HG02623 (cell line): ENCODE measurements at regions not wholly inside any gene's neighbourhood (a gene's known extent, or its start where the extent isn't known, plus 50 kb on each side); places are given as distances from the start of the nearest gene placed in this dataset.

Experiments used
- ATAC-seq: cut with Tn5 transposase; IDR thresholded peaks from one replicate; pipeline ENCODE4 v1.9.1; 2021; ENCODE audit warnings: moderate library complexity; ENCODE audit not compliant: unreplicated experiment

DNA sequence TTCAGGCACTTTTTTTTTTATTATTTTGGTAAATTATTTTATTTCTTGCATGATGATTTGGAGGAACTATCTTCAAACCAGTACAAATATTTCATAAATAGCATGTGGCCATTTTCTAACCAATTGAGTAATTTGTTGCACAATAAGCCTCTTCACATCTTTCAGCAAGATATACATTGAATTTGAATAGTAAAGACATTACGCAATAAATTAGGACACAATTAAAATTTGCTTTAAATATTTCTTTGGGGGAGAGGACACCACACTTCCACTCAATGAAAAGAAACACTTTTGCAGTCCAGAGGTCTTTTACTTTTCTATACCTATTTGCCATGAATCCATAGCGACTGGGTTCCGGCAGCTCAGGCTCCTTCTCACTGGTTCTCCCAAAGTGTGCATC, 762.6 kb upstream of the GOLIM4 start:
- ATAC-seq: no peak

DNA sequence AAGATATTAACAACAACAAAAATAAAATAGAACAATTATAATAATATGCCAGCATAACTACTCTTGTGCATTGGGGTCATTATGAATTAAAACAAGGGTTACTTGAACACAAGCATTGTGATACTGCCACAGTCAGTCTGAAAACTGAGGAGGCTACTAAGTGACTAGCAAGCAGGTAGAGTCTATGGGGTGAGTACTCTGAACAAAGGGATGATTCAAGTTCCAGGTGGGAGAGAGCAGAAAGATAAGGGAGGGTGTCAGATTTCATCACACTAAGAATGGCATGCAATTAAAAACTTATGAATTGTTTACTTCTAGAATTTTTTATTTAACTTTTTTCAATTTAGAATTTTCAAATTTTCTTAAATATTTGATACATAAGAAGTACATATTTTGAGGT, 754.4 kb upstream of the GOLIM4 start:
- ATAC-seq: no peak

DNA sequence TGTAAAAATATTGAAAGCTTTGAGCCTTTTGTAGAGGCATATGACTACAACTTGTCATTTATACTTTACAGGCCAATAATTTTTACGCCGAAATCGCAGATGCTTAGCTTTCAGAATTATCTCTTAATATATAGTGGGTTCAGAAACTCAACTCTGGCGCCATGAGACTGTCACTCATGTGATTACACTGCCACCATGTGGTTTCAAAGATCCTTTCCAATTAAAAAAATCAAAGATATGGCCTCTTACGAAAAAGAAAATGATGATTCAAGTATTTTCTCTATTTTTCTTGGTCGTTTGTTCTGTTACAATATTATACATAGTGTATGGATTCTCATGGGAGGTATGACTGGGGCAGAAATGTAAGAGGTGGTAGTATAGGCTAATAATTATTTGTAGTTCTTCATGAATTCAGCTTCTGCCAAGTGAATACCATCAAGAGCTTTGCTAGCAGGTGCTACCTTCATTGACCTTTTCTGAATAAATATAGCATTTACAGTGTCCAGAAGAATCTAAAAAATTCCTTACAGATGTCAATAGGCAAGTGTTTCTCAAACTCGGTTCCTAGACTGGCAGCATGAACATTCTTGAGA, 751.7 kb upstream of the GOLIM4 start:
- ATAC-seq: peak; percentile 72

DNA sequence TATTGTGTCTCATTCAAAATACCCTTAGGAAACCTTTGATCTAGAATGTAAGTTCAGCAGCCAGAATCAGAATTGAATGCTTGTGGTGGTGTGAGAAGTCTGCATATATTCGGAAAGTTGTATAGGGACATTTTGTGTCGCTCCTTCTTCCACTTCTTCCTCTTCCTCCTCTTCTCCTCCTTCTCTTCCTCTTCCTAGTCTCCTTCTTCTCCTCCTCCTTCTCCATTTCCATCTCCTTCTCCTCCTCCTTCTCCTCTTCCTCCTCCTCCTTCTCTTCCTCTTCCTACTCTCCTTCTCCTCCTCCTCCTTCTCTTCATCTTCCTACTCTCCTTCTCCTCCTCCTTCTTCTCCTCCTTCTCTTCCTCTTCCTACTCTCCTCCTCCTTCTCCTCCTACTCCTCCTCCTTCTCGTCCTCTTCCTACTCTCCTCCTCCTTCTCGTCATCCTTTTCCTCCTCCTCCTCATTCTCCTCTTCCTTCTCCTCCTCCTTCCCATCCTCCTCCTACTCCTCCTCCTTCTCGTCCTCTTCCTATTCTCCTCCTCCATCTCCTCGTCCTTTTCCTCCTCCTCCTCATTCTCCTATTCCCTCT, 749.3 kb upstream of the GOLIM4 start:
- no peak for ATAC-seq

DNA sequence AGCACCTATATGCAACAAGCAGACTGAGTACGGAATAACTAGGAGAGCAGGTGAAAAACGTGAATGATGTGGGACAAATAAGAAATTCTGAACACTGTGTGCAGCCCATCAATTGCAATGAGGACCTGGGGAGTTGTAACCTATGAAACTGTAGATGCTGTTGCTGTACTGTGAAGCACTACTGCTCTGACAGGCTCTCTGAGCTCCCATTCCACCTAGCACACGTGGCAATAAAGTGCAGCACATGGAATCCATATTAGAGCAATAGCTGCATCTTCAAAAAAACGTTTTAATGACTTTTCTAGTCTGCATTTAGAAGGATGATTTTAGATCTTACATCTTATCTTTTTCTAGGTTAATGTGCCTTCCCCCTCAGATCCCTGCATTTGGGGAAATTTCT, 748.7 kb upstream of the GOLIM4 start:
- ATAC-seq: no peak

DNA sequence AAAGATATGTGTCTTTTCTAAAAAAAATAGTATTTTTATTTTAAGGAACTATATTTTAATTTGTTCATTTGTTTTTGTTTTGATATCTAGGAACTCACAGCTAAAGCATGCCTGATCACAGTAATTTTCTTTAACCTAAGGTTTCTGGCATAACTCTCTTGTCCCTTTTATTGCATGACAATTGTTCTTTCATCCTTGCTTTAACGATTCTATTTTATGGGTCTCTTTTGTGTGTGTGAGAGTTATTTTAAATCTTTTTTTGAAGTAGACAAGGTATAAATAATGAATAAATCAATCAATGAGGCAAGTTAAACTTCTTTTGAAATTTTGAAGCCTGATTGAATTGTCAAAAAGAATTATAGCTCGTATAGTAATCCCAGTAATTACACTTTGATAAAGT, 747.8 kb upstream of the GOLIM4 start:
- no peak for ATAC-seq

DNA sequence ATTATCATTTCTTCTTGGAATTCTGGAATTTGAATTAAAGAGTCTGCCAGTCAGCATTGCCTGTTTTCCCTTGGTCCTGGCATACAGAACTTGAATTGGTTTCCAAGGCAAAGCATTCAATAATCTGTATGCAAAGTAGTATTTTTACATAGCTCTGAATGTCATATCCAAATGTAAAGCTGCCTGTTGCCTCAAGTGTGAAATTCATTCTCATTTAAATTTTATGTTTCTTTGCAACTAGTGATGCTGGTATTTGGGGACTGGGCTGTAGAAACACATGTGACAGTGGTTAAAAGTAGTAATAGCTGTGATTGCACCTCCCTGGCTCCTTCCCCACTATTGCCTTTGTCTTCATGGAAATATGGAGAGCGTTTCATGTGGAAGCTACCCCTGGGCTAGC, 743.9 kb upstream of the GOLIM4 start:
- no peak for ATAC-seq

DNA sequence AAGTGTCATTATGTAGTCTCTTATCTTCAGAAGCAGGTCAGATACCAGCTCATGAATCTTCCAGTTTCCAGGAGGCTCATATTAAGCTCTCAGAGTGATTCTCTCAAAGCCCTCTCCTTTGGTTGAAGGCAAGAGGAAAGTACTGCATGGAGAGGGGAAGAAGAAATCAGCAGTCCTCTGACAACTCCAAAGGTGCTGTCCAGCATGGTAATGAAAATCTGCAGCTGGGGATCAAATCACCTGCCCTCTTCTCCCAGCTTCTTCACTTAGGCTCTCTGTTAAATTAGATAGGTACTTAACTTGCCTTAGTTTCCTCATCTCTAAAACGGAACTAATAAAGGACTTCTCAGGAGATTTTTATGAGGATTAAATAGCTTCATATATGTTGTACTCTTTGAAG, 738.8 kb upstream of the GOLIM4 start:
- ATAC-seq: no peak

DNA sequence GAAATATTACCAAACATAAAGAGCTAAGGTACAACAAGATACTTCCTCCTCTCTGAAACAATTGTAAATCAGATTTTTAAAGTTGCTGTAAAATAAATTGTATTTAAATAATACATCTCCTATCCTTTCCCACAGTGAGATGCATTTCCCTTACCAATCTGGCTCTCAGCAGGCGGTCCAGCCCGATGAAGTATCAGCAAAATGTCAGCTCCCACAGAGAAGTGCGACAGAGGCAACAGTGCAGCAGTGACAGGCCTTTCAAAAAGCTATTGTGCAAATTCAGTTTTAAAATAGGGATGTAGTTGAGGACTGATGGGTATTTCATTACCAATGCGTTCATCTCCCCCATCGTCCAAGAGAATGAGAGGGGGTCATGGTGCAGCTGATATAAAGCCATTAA, 733.2 kb upstream of the GOLIM4 start:
- no peak for ATAC-seq

DNA sequence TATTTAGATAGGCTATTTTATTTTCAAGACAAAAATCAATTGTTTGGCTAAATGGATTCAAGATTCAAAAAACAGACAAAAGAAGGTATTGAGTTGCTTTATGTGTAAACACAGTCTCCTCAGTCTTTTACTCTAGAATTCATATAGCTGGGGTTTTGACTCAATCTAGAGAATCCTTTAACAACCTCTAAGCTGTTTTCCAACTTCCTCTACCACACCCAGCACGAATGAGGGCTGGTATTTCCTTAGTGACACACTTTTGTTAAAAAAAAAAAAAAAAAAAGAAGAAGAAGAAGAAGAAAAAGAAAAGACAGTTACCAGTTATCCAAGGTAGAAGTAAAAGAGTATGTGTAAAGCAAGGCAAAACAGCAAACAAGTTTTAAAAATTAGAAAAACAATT, 732.8 kb upstream of the GOLIM4 start:
- no peak for ATAC-seq

DNA sequence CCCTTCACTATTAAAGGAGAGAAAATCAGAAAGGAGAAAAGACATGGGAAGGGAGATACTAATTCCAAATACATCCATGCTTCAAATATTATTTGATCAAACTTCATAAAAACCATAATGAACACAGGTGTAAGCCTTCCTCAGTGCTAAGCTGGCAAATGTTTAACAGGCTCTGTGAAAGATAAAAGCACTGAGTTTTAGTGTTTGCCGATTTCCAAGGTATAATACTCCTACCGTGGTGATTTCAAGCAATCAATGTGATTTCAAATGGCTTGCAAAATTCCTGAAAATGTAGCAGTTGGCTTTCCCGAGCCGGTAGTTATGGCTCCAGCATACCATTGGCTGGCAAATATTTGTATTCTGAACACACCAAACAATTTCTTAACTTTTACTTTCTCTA, 732.3 kb upstream of the GOLIM4 start:
- ATAC-seq: no peak

DNA sequence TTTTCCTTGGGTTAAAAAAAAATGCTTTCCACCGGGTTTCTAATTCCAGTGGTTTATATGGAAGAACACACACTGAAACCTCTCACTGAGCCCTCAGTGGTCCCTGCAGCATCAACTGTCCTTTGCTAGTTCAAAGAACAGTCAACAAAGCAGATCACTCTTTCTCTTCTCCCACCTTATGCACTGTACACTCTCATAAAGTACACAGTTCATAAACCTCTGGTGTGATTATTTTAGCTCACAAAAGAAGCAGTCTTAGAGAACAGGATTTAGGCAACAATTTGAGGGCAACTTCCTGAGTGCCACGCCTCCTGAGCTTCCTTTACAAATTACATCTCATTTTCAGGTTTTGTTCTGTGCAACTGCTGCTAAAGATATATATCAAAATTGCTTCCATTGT, 728.4 kb upstream of the GOLIM4 start:
- ATAC-seq: no peak

DNA sequence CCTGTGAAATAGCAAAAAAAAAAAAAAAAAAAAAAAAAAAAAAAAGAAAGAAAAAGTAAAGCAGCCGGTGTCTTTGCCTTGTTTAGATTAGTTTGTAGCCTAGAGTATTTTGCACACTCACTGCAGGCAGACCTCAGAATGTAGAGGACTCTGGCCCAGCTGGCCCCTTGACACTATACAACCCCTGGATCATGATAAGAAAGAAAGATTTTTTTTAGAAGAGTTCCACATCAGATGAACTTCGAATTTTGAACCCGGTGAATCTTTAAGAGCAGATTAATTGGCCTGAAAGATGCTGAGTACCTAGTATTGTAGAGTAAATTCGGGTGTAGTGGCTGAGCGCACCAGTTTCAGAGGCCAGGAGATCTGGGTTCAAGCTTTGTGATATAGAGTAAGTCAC, 727.7 kb upstream of the GOLIM4 start:
- no peak for ATAC-seq

DNA sequence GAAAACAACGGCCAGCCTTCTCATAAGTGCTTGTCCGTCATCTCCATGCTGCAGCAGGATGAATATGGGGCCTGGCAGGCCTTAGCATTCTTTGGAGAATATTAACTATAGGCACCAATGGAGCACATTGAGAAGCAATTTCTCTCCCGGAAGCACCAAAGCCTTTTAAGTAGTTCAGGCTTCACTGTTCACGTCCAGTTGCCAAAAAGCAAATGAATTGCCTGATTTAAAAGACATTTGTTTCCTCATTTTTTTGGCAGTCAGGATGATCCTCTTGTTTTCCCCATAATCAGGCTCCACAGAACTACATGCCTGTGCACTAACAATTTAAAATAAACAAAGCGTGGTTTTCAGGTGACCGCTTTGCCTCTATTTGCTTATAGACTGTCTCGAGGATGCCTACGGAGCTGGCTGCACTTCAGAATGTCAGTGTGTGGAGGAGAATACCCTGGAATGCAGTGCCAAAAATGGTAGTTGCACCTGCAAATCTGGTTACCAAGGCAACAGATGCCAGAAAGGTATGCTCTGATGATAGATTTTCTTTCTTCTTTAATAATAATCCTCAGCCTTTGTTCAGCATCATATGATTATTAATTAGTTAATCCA, 725.2 kb upstream of the GOLIM4 start:
- no peak for ATAC-seq

DNA sequence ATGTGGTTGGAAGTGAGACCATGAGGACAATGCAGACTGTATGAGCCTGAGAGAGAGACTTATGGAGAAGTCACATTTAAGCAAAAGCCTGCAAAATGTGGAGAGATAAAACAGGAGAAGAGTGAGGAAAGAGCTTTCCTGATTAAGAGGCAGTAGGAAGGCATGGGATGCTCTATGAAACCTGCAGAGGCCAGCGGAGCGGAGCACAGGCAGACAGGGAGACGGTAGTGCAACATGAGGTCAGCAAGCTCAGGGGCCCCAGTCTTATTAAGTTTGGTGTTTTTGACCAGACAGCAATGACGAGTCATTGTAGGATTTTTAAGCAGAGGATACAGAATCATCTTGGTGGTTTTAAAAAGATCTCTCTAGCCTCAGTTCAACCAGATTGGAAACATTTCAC, 721.5 kb upstream of the GOLIM4 start:
- no peak for ATAC-seq

DNA sequence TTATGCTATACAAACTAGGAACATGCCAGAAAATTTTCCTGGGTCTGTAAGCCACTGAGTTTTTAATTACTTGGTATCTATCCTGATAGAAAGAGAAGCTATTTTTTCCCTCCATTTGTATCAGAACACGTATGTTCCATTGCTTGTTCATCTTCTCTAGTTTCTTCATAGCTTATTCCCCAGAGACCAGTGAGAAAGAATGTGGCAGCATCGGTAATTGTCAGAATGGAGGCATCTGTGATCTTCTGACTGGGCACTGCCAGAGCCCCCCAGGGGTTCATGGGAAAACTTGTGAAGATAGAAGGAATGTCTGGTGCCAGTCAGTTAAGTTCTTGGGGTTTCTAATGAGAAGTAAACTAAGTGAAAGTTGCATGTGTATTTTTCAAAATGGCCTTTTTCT, 720.2 kb upstream of the GOLIM4 start:
- ATAC-seq: no peak

DNA sequence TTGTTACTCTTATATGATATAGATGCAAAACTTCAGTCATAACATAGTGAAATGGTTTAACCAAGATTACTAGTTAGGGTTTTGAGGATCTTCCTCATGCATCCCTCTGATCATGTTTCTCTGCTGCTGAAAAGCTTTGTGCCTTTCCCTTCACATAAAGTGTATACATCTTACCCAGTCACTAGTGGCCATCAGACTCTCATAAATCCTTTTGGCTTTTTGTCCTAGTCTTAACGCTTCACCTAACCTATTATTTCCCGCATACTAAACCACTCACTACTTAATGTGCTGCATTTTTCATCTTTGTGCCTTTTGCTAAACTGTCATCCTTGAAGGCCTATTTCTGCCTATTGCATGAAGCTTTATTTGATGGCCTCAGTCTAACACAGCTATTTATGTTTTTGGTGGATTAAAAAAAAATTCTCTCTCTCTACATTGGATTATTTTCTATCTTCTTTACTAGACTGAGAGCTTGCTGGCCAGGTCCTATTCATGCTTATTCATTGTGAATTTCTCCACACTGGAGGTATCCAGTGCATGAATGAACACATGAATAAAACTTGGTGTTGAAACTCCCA, 717.6 kb upstream of the GOLIM4 start:
- ATAC-seq: no peak

DNA sequence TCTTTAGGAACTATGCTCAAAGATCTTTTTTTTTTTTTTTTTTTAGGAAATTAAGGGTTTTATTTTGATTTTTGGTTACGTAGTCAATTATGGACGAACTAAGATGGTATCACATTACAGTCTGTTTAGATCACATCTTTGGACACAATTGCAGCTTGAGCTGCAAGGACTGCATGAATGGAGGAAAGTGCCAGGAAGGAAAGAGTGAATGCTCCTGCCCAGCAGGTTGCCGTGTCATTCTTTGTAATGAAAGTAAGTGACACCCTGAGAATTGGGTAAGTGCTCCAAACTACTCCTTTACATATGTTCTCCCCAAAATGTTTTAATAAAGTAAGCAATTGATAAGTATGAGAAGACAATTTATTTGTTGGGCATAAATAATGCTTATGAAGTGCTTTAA, 716.5 kb upstream of the GOLIM4 start:
- no peak for ATAC-seq

DNA sequence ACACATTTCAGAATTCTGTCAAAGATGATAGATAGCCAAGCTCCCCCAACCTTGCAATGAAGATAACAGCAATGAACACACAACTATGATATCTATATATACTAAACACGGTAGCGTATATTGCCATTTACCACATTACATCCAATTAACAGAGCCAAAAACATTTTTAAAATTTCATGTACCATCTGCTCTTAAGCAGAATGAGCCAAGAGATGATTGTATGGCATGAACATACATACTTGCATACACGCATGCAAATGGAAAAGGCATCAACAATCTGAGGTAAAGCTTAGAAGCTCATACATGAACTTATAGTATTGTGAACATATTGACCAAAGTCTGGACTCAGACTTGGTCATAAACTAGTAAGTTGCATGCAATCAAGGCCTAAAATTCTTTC, 712.9 kb upstream of the GOLIM4 start:
- no peak for ATAC-seq

DNA sequence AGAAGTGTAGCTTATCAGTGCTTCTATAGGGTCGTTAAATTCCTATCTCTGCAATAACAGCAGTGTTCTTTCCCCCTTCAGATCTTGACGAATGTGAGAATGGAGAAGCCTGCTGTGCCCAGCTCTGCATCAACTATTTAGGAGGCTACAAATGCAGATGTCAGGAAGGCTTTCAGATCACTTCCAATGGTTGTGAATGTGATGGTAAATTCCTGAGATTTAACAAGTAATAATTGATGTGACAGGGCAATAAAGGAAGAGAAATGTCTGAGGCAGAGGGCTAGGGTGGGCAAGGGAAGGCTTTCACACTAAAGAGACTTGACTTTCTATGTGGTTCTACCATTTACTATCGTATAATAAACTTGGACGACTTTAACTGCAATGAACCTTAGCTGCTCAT, 711.7 kb upstream of the GOLIM4 start:
- ATAC-seq: no peak

DNA sequence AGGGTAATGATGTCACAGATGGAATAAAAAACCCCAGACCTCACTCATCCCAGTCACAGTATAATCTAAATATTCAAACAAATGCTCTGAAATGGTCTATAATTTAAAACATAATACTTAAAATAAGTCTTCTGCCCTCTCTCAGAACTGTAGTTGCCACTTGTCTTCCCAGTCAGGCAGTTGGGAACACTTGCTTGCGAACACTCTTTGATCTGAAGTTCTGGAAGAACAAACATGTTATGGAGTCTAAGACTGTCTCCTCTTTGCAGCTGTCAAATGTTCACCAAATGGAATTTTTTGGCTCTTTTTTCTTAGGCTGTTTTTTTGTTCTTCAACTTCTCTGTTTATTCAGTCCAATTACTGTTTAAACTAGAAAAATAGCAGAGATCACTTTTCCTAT, 711.1 kb upstream of the GOLIM4 start:
- no peak for ATAC-seq

DNA sequence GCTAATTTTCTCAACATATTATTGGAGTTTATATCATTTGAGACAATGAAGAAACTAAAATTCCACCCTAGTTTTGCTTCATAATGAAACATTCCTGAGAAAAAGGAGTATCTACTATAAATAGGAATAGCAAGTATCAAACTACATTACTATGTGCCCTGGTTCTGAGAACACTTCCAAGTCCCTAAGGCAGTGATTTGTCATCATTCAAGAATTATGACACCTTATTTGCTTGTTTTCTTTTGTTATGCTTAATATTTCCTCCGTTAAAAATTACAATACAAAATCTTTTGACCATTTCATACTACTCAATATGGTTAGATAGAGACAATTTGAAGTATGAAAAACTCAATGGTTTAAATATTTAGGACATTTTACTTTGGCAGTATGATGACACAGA, 707.8 kb upstream of the GOLIM4 start:
- no peak for ATAC-seq

DNA sequence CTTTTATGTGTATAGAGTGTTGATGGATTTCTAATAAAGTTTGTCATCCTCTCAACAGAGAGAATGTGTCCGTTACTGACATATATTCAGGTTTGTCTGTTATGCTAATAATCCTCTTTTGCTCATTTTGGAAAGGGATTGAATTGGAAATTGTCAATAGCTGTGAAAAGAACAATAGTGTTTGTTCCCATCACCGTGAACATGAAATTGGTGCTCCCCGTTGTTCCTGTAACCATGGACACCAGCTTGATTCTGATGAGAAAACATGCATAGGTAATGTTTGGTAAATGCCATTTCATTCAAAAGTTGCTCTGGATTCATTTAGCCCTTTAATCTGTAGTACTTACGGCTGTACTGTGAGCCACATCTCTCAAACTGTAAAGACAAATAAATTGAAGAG, 707.0 kb upstream of the GOLIM4 start:
- no peak for ATAC-seq
